GM23248 (cell line): ENCODE measurements at regions not wholly inside any gene's neighbourhood (a gene's known extent, or its start where the extent isn't known, plus 50 kb on each side); places are given as distances from the start of the nearest gene placed in this dataset.
A peak's percentile ranks its signal among the peaks of the same experiment; 100 is the strongest.

Experiments
- DNase-seq: peaks from one replicate; pipeline ENCODE4 v3.0.0-alpha.2; 2015
- H2AFZ ChIP-seq: fragments of 200-600 bp; sonication (generic); 2 replicates; pipeline ENCODE4 v1.6.1; 2016; ENCODE audit warnings: antibody characterized with exemption
- H3F3A ChIP-seq: fragments of 200-600 bp; sonication (generic); 2 replicates; pipeline ENCODE4 v1.6.1; 2016; ENCODE audit warnings: mild to moderate bottlenecking, antibody characterized with exemption, mixed run types; ENCODE audit not compliant: insufficient read depth
- H3K27ac ChIP-seq: fragments of 200-600 bp; sonication (generic); 2 replicates; pipeline ENCODE4 v1.5.1; 2016; ENCODE audit warnings: mild to moderate bottlenecking
- H3K27me3 ChIP-seq: fragments of 200-600 bp; sonication (generic); replicated peaks from 2 replicates; pipeline ENCODE4 v1.6.1; 2016; ENCODE audit warnings: mild to moderate bottlenecking; ENCODE audit not compliant: insufficient read depth
- H3K36me3 ChIP-seq: fragments of 200-600 bp; sonication (generic); 2 replicates; pipeline ENCODE4 v1.6.1; 2016; ENCODE audit warnings: low read depth, mild to moderate bottlenecking
- H3K4me1 ChIP-seq: fragments of 200-600 bp; sonication (generic); 2 replicates; pipeline ENCODE4 v1.6.1; 2016; ENCODE audit warnings: mild to moderate bottlenecking; ENCODE audit not compliant: insufficient read depth
- H3K4me2 ChIP-seq: fragments of 200-600 bp; sonication (generic); one replicate; pipeline ENCODE4 v1.6.1; 2016; ENCODE audit warnings: mild to moderate bottlenecking; ENCODE audit not compliant: unreplicated experiment
- H3K4me3 ChIP-seq: fragments of 200-600 bp; sonication (generic); 2 replicates; pipeline ENCODE4 v1.5.1; 2016; ENCODE audit warnings: mild to moderate bottlenecking
- H3K79me2 ChIP-seq: fragments of 200-600 bp; sonication (generic); 2 replicates; pipeline ENCODE4 v1.6.1; 2016; ENCODE audit warnings: mild to moderate bottlenecking; ENCODE audit not compliant: insufficient read depth
- H3K9ac ChIP-seq: fragments of 200-600 bp; sonication (generic); 2 replicates; pipeline ENCODE4 v1.6.1; 2016; ENCODE audit warnings: mild to moderate bottlenecking
- H3K9me2 ChIP-seq: fragments of 200-600 bp; sonication (generic); 2 replicates; pipeline ENCODE4 v1.6.1; 2016; ENCODE audit warnings: mixed run types, mild to moderate bottlenecking, moderate library complexity; ENCODE audit not compliant: insufficient read depth
- H3K9me3 ChIP-seq: fragments of 200-600 bp; sonication (generic); one replicate; pipeline ENCODE4 v1.6.1; 2017; ENCODE audit warnings: low read depth
- H4K20me1 ChIP-seq: fragments of 200-600 bp; sonication (generic); 2 replicates; pipeline ENCODE4 v1.6.0; 2016; ENCODE audit not compliant: insufficient read depth
- EZH2 ChIP-seq: fragments of 200-600 bp; sonication (generic); IDR thresholded peaks from 2 replicates; pipeline ENCODE4 v1.6.1; 2018; ENCODE audit warnings: antibody characterized with exemption, mild to moderate bottlenecking; ENCODE audit not compliant: insufficient read depth, poor library complexity, severe bottlenecking
- EZH2phosphoT487 ChIP-seq: fragments of 200-600 bp; sonication (generic); IDR thresholded peaks from 2 replicates; pipeline ENCODE4 v1.6.1; 2018; ENCODE audit warnings: antibody characterized with exemption, moderate library complexity, mild to moderate bottlenecking, low read depth; ENCODE audit not compliant: insufficient read depth
- WGBS, 2 experiments: methylation state at CpG; one replicate each; pipeline ENCODE4 v1.1.6; 2015 to 2017; ENCODE audit warnings: low lambda C conversion rate in 2 of 2, low coverage in 1 of 2; ENCODE audit errors: missing lambda C conversion rate in 2 of 2; 5-methylcytosine and 5-hydroxymethylcytosine counted together
- in situ Hi-C: fragments of 300-500 bp; cut with MboI; formaldehyde crosslinking; loops from 2 replicates; pipeline ENCODE4 v1.15.0; 2020

DNA sequence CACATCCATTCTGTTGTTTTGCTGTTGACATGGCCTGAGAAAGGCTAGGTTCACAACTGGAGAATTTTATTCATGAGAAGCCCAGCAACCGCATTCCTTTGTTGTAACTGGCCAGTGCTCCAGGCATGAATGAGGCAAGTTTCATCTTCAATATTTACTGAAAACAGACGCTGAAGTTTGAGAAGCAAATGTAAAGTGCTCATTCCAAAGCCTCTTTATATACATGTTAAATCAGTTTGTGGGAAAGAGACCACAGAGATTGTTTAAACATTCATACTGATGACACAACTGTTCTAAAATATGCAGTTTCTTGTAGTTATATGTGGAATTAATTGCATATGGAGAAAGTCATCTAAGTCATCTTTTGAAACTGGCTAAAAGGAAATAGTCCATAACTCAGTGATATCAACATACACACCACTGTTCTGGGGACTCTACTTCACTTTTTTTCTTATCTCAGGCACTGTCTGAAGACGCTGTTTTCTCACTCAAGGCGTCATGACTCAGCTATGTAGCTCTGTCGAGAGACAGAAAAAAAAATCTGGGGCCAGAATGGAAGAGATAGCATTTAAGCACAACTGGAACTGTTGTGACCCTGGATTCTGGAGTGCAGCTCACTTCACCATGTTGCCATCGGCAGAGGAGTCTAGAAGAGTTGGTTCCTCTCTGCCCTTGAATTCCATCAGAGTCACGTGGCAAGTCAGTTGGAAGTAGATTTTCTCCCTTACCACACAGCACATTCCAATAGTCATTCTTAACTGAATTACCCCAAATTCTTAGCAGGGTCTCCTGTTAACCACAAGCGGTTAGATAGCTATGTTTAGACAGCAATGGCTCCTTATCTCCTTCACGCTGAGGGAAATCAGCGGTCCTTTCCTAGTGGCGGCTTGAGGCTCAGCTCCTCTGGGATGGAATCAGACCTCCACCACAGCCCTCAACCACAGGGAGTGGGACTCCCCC lies 258.4 kb upstream of the HMGA2 start:
- no peaks in the 10 kb centered on the region for H3K79me2 ChIP-seq
- WGBS, 2 experiments = 3 to 5% methylated on average over 11 of the region's 11 CpGs
- H3K9ac ChIP-seq = peak overlapping the region; percentile 67
- H3K27ac ChIP-seq = peak overlapping the region; percentile 94
- no peaks in the 10 kb centered on the region for H3K27me3 ChIP-seq
- H3K9me2 ChIP-seq = peaks cover 3% of the 10 kb centered on the region; the same call in 1 of the 2 replicates
- DNase-seq = peak; percentile 94
- H4K20me1 ChIP-seq = no peaks in the 10 kb centered on the region
- H3F3A ChIP-seq = peaks cover 55% of the 10 kb centered on the region
- TF ChIP-seq EZH2phosphoT487 = peak; percentile 83; the same call in 1 of the 2 replicates
- TF ChIP-seq EZH2 = no peak
- peak overlapping the region; percentile 84 for H3K4me2 ChIP-seq
- no peaks in the 10 kb centered on the region for H3K9me3 ChIP-seq
- H3K36me3 ChIP-seq = no peaks in the 10 kb centered on the region
- in situ Hi-C loops = no loop called here
- peaks cover 59% of the 10 kb centered on the region for H3K4me1 ChIP-seq
- peak overlapping the region; percentile 59 for H3K4me3 ChIP-seq
- H2AFZ ChIP-seq = peak overlapping the region; percentile 50

DNA sequence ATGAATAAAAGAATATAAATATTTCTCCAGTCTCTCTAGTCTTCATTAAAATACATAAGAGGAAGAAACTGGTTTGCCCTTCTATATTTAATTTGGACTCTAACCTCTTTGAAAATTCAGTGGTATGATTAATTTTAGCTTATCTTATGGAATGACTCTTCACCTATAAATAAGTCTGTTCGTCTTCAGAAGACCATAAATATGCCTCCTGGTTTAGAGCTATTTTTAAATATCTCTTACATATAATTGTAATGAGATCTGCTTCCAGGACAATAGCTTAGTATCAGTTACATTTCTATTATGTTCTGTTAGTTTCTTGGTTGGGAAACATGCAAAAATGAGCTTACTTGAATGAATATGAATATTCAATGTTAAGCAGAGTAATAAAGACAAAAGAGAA lies 257.5 kb upstream of the HMGA2 start:
- DNase-seq = peak; percentile 40
- H2AFZ ChIP-seq = peak overlapping the region; percentile 50
- peaks cover 55% of the 10 kb centered on the region for H3F3A ChIP-seq
- peak overlapping the region; percentile 84 for H3K4me2 ChIP-seq
- peak overlapping the region; percentile 67 for H3K9ac ChIP-seq
- peak overlapping the region; percentile 94 for H3K27ac ChIP-seq
- H3K36me3 ChIP-seq = no peaks in the 10 kb centered on the region
- no peaks in the 10 kb centered on the region for H4K20me1 ChIP-seq
- WGBS, 2 experiments = 0 to 5% methylated on average over 1 of the region's 1 CpG
- no peaks in the 10 kb centered on the region for H3K27me3 ChIP-seq
- no peaks in the 10 kb centered on the region for H3K9me3 ChIP-seq
- peaks cover under 1% of the 10 kb centered on the region; the same call in 1 of the 2 replicates for H3K9me2 ChIP-seq
- no peaks in the 10 kb centered on the region for H3K79me2 ChIP-seq
- H3K4me3 ChIP-seq = peak overlapping the region; percentile 59
- no peak for TF ChIP-seq EZH2
- TF ChIP-seq EZH2phosphoT487 = no peak
- in situ Hi-C loops = no loop called here
- peaks cover 50% of the 10 kb centered on the region for H3K4me1 ChIP-seq

DNA sequence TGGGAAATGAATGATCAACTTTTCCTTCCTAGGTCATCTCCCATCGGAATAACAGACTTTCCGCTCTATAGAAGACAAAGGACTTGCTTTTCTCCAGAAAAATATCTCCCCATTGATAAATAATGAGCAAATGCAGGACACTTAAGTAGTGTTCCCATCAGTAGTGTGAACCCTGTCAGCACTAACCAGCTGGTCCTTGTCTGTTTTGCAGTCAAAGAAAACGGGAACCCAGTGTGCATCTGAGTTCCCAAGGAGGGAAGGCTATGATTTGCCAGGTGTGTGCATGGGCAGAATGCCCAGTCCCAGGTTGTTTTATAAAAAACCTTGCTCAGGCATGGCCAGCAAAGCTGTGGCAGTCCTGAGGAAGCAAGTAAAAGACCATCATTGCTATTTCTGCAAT lies 256.5 kb upstream of the HMGA2 start:
- Histone ChIP-seq H2AFZ (no peak overlapping the region), H3K4me1 (peaks cover 41% of the 10 kb centered on the region), H3K4me2 (no peak overlapping the region), H3K9me3 (no peaks in the 10 kb centered on the region), H3K9ac (no peak overlapping the region), H3F3A (peaks cover 51% of the 10 kb centered on the region), H3K79me2 (no peaks in the 10 kb centered on the region), H3K36me3 (no peaks in the 10 kb centered on the region), H3K4me3 (no peak overlapping the region), H3K27me3 (no peaks in the 10 kb centered on the region), H3K27ac (no peak overlapping the region), H3K9me2 (no peaks in the 10 kb centered on the region), H4K20me1 (no peaks in the 10 kb centered on the region)
- no peak for DNase-seq
- in situ Hi-C loops = no loop called here
- TF ChIP-seq EZH2 (no peak), EZH2phosphoT487 (no peak)
- WGBS, 2 experiments = 98 to 100% methylated on average over 3 of the region's 3 CpGs

DNA sequence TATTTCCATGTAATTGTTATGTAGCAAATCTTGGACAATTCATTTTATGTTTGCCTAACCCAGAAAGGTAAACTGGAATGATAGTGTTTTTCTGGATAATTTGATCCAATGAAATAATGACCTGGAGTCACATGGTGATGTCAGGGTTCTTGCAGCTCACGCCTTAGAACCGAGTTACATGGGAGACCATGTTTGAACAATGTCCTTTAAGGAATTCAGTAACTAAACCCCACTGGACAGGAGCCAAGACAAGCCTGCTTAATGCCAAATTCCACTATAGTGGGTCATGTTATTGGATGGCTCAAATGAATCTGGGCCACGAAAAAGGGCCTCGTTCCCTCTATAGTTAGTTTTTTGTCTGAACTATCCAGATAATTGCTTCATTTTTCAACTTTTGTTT lies 255.8 kb upstream of the HMGA2 start:
- in situ Hi-C loops = no loop called here
- no peaks in the 10 kb centered on the region for H3K9me3 ChIP-seq
- no peaks in the 10 kb centered on the region for H4K20me1 ChIP-seq
- H2AFZ ChIP-seq = no peak overlapping the region
- peaks cover 45% of the 10 kb centered on the region for H3F3A ChIP-seq
- no peak overlapping the region for H3K27ac ChIP-seq
- no peaks in the 10 kb centered on the region for H3K79me2 ChIP-seq
- no peak overlapping the region for H3K4me2 ChIP-seq
- no peak for TF ChIP-seq EZH2phosphoT487
- no peak for TF ChIP-seq EZH2
- H3K27me3 ChIP-seq = no peaks in the 10 kb centered on the region
- H3K9ac ChIP-seq = no peak overlapping the region
- H3K36me3 ChIP-seq = no peaks in the 10 kb centered on the region
- 97 to 98% methylated on average over 4 of the region's 4 CpGs for WGBS, 2 experiments
- no peak for DNase-seq
- no peak overlapping the region for H3K4me3 ChIP-seq
- H3K4me1 ChIP-seq = peaks cover 36% of the 10 kb centered on the region
- no peaks in the 10 kb centered on the region for H3K9me2 ChIP-seq
